Stimulated activated effector memory CD8-positive, alpha-beta T cell treated with anti-CD3 and anti-CD28 coated beads, Interleukin-12 subunit alpha, Interleukin-12 subunit beta, amount 100 ng/mL, for 72 hours (primary cell): ENCODE measurements at regions not wholly inside any gene's neighbourhood (a gene's known extent, or its start where the extent isn't known, plus 50 kb on each side); places are given as distances from the start of the nearest gene placed in this dataset.
"Not testable (repeated sequence)": the region's sequence is repeated elsewhere in the genome, so short reads cannot be mapped to it uniquely, and the experiment has no call there.

ENCODE experiments used
- ATAC-seq: fragments of 150-1000 bp; cut with Tn5 transposase; 2 replicates; pipeline ENCODE4 v1.10.0; 2021
- DNase-seq, 2 donors: peaks; one replicate each; pipeline ENCODE4 v3.0.0; 2021 to 2022; ENCODE audit warnings: low spot score in 2 of 2
- H3K27ac Mint-ChIP-seq: one replicate; pipeline ENCODE4 v1.8.0; 2022; ENCODE audit warnings: mild to moderate bottlenecking, mixed read lengths
- H3K36me3 Mint-ChIP-seq: one replicate; pipeline ENCODE4 v1.8.0; 2022; ENCODE audit warnings: mild to moderate bottlenecking, mixed read lengths
- H3K4me1 Mint-ChIP-seq: one replicate; pipeline ENCODE4 v1.8.0; 2022; ENCODE audit warnings: mixed read lengths
- H3K4me3 Mint-ChIP-seq: one replicate; pipeline ENCODE4 v1.8.0; 2022; ENCODE audit warnings: mild to moderate bottlenecking, mixed read lengths
- H3K9me3 Mint-ChIP-seq: one replicate; pipeline ENCODE4 v1.8.0; 2022; ENCODE audit warnings: mixed read lengths

DNA sequence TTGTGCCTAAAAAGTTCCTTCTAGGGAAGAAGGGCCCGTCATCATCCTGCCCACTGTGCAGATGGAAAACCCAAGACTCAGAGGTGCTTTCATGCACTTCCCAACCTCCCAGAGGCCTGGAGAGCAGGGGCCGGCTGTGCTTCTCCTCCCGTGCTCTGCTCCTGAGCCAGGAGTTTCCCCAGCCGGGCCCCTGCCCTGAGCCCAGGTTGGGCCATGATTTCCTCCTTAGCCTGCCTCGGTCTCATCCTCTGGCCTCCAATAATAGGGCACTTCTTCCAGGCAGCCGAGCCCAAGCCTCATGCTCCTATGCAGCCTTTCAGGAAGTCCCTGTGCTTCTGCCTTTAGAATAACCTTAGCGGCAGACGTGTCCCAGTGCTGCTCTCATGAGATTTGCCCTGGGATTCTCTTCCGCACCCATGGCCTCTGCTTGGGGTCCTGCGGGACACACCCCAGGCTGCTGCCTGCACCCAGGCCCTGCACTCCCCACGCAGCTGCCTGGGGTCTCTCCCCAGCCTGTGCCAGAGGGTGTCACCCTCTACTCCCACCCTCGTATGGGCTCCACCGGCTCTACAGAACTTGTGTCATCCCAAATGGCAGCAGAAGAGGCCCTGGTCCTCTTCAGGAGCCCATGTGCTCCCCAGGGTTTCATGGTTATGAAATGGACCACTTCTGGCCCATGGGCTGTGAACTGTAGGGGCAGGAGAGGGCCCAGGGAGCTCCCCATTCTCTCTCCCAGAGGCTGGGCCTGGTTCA is 359.3 kb downstream of the ADGRD1 start:
- peaks cover 3% of the 10 kb centered on the region for H3K9me3 Mint-ChIP-seq
- ATAC-seq = no peak
- H3K4me1 Mint-ChIP-seq = peaks cover 6% of the 10 kb centered on the region
- DNase-seq = no peak
- no peaks in the 10 kb centered on the region for H3K36me3 Mint-ChIP-seq
- H3K4me3 Mint-ChIP-seq = no peak overlapping the region
- H3K27ac Mint-ChIP-seq = no peak overlapping the region

- H3K27ac Mint-ChIP-seq = no peak overlapping the region
Observed at GRCh38 chr12:131313635-131314034, 359.9 kb downstream of the ADGRD1 start.

DNA sequence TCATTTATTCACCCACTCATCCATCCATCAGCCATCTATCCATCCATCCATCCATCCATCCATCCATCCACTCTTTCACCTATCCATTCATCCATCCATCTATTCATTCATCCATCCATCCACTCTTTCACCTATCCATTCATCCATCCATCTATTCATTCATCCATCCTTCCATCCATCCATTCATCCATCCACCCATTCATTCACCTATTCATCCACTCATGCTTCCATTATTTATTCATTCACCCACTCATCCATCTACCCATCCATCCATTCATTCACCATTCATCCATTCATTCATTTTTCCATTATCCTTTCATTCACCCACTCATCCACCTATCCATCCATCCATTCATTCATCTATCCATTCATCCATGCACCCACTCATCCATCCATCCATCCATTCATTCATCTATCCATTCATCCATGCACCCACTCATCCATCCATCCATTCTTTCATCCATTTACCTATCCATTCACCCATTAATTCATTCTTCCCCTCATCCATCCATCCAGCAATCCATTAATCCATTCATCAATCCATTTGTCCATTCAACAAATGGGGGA is 360.9 kb downstream of the ADGRD1 start:
- no peak for ATAC-seq
- Mint-ChIP-seq H3K9me3 (peaks cover 7% of the 10 kb centered on the region), H3K27ac (no peak overlapping the region), H3K36me3 (no peaks in the 10 kb centered on the region), H3K4me1 (peaks cover 6% of the 10 kb centered on the region), H3K4me3 (no peak overlapping the region)
- no peak for DNase-seq

More at GRCh38 chr12:131313635-131314034, 359.9 kb downstream of the ADGRD1 start:
- Mint-ChIP-seq H3K4me3 (no peak overlapping the region), H3K36me3 (no peaks in the 10 kb centered on the region), H3K9me3 (peaks cover 7% of the 10 kb centered on the region), H3K4me1 (peaks cover 6% of the 10 kb centered on the region)
- DNase-seq = no peak
- no peak for ATAC-seq

DNA sequence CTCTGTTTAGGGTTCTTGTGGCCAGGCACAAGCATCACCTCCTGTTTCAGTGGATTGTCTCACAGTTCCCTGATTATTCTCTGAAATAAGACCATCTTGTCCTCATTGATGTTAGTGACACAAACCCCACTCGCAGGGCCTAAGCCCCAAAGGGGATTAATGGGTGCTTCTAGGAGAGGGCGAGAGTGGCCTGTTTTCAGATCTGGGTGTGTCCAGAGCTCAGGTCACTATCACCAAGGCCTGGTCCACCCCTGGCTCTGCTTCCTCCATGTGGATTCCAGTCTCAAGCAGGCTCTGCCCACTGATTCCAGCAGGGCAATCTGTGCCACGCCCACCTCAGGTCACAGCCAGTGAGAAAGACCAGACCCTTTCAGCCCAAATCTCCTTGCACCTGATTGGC is 361.9 kb downstream of the ADGRD1 start:
- Mint-ChIP-seq H3K27ac (no peak overlapping the region), H3K36me3 (no peaks in the 10 kb centered on the region), H3K4me3 (no peak overlapping the region), H3K4me1 (peaks cover 6% of the 10 kb centered on the region), H3K9me3 (peaks cover 7% of the 10 kb centered on the region)
- DNase-seq (no peak), ATAC-seq (no peak)

- peak in 1 of 2 donors; percentile 3 for DNase-seq
- Mint-ChIP-seq H3K9me3 (peaks cover 7% of the 10 kb centered on the region), H3K4me1 (peaks cover 6% of the 10 kb centered on the region), H3K36me3 (no peaks in the 10 kb centered on the region), H3K27ac (no peak overlapping the region), H3K4me3 (no peak overlapping the region)
- no peak for ATAC-seq
Observed at GRCh38 chr12:131316388-131316787, 362.7 kb downstream of the ADGRD1 start.

DNA sequence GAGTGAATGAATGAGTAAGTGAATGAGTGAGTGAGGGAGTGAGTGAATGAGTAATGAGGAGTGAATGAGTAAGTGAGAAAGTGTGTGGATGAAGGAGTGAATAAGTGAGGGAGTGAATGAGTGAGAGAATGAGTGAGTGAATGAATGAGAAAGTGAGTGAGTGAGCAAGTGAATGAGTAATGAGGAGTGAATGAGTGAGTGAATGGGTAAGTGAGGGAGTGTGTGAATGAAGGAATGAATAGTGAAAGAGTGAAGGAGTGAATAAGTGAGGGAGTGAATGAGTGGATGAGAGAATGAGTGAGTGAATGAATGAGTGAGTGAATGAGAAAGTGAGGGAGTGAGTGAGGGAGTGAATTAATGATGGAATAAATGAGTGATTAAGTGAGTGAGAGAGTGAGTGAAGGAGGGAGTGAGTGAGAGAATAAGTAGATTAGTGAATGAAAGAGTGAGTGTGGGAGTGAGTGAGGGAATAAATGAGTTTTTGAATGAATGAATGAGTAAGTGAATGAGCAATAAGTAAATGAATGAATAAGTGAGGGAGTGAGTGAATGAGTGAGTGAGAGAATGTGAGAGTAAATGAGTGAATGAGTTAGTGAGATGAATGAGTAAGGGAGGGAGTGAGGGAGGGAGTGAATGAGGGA is 364.5 kb downstream of the ADGRD1 start:
- no peak for ATAC-seq
- Mint-ChIP-seq H3K27ac (no peak overlapping the region), H3K4me3 (no peak overlapping the region), H3K4me1 (no peaks in the 10 kb centered on the region), H3K9me3 (peaks cover 7% of the 10 kb centered on the region), H3K36me3 (no peaks in the 10 kb centered on the region)
- DNase-seq = no peak

GRCh38 chr12:131321988-131322387 is 368.3 kb downstream of the ADGRD1 start:
- no peak for DNase-seq
- H3K36me3 Mint-ChIP-seq = no peaks in the 10 kb centered on the region
- peaks cover 7% of the 10 kb centered on the region for H3K9me3 Mint-ChIP-seq
- no peak for ATAC-seq
- no peak overlapping the region for H3K4me3 Mint-ChIP-seq
- H3K4me1 Mint-ChIP-seq = no peaks in the 10 kb centered on the region
- H3K27ac Mint-ChIP-seq = no peak overlapping the region

GRCh38 chr12:131322460-131322859 is 368.8 kb downstream of the ADGRD1 start:
- H3K4me1 Mint-ChIP-seq, H3K36me3 Mint-ChIP-seq, H3K9me3 Mint-ChIP-seq, H3K4me3 Mint-ChIP-seq, DNase-seq, ATAC-seq, H3K27ac Mint-ChIP-seq: not testable (repeated sequence)

GRCh38 chr12:131323879-131324278 is 370.2 kb downstream of the ADGRD1 start:
- Mint-ChIP-seq H3K4me3 (no peak overlapping the region), H3K36me3 (no peaks in the 10 kb centered on the region), H3K4me1 (no peaks in the 10 kb centered on the region)

GRCh38 chr12:131327521-131328488 is 374.1 kb downstream of the ADGRD1 start:
- ATAC-seq (peak; percentile 61), DNase-seq (no peak)
- Mint-ChIP-seq H3K4me3 (no peak overlapping the region), H3K9me3 (no peaks in the 10 kb centered on the region), H3K36me3 (no peaks in the 10 kb centered on the region), H3K27ac (no peak overlapping the region), H3K4me1 (peaks cover 6% of the 10 kb centered on the region)

More at GRCh38 chr12:131323879-131324278, 370.2 kb downstream of the ADGRD1 start:
- peak in 1 of 2 donors; percentile 23 for DNase-seq
- H3K9me3 Mint-ChIP-seq = no peaks in the 10 kb centered on the region
- peak; percentile 58 for ATAC-seq
- H3K27ac Mint-ChIP-seq = no peak overlapping the region

DNA sequence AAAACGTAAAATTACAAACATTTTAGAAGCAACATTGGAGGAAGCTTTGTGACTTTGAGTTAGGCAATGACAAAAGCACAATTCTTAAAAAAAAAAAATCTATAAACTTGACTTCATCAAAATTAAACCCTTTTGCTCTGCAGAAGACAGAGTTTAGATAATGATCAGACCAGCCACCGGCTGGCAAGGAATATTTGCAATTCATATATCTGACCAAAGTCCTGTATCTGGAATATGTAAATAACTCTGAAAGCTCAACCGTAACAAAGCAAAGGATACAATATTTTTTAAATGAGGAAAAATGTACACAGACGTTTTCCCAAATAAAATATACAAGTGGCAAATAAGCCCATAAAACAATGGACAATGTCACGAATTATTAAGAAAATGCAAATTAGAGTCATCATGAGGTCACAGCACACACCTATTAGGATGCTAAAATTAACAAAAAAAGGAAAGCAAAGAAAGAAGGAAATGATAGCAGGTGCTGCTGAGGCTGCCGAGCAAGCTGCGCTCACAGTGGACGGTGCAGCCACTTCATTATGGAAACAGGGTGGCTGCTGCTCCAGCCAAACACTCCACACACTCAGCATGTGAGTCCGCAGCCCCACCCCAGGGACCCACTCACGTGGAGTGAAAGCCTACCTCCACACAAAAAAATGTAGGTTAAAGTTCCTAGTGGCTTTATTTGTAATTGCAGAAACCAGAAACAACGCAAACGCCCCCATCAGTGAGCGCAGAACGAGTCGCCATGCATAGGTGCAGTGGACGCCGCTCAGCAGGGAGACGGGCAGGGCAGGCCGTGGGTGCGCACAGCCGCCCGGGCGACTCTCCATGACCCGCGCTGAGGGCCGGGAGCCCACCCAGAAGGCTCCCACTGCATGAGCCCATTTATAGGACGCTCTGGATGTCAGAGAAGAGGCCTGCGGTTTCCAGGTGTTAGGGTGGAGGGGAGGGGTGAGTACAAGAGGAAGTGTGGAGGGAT is 375.4 kb downstream of the ADGRD1 start:
- H3K4me3 Mint-ChIP-seq, H3K4me1 Mint-ChIP-seq, H3K9me3 Mint-ChIP-seq, H3K36me3 Mint-ChIP-seq, ATAC-seq, DNase-seq, H3K27ac Mint-ChIP-seq: not testable (repeated sequence)

- no peak for ATAC-seq
- Mint-ChIP-seq H3K36me3 (no peaks in the 10 kb centered on the region), H3K4me3 (no peak overlapping the region), H3K4me1 (peaks cover 8% of the 10 kb centered on the region), H3K27ac (no peak overlapping the region), H3K9me3 (no peaks in the 10 kb centered on the region)
- no peak for DNase-seq
Observed at GRCh38 chr12:131330106-131330815, 376.6 kb downstream of the ADGRD1 start.

GRCh38 chr12:131331148-131331750 is 377.5 kb downstream of the ADGRD1 start:
- Mint-ChIP-seq H3K36me3 (no peaks in the 10 kb centered on the region), H3K27ac (no peak overlapping the region), H3K9me3 (no peaks in the 10 kb centered on the region), H3K4me1 (peaks cover 8% of the 10 kb centered on the region), H3K4me3 (no peak overlapping the region)
- ATAC-seq (no peak), DNase-seq (no peak)
